GM12878 (cell line): ENCODE measurements at regions not wholly inside any gene's neighbourhood (a gene's known extent, or its start where the extent isn't known, plus 50 kb on each side); places are given as distances from the start of the nearest gene placed in this dataset.
A peak's percentile ranks its signal among the peaks of the same experiment; 100 is the strongest.

ENCODE experiments used
- JUNB ChIP-seq: IDR thresholded peaks from 2 replicates; pipeline ENCODE4 v1.6.1; 2016; ENCODE audit warnings: antibody characterized with exemption, mild to moderate bottlenecking
- MXI1 ChIP-seq: fragments of 150-350 bp; IDR thresholded peaks from 2 replicates; pipeline ENCODE4 v1.6.1; 2011; ENCODE audit warnings: low read depth, mild to moderate bottlenecking, inconsistent platforms, low read length, improper control_type of control experiment

DNA sequence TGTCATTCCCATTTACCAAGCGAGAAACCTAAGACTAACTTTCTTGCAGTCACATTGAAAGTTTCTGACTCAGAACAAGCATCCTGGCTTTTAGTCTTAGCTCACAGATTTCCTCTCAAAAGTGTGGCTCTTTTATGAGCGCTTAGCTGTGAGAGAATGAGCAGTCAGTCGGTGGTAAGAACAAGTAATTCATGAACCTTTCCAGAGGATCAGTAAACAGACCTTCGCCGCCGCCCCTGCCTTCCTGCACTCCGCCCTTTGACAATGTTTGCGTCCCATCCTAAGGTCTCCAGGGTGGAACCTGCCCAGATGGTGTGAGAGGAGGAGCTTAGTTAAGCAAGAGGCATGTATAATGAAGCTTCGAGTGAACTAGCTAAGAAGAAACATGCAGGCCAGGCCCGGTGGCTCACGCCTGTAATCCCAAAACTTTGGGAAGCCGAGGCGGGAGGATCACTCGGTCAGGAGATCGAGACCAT lies 142.4 kb downstream of the GLUL start:
- peak; percentile 95 for TF ChIP-seq JUNB
- no peak for TF ChIP-seq MXI1
